A549 (cell line): ENCODE measurements at regions not wholly inside any gene's neighbourhood (a gene's known extent, or its start where the extent isn't known, plus 50 kb on each side); places are given as distances from the start of the nearest gene placed in this dataset.

Source experiments
- ATAC-seq, 2 experiments: fragments of 200-7000 bp in 1 of 2; fragments of >200 bp in 1 of 2; cut with Nextera tagmentation in 1 of 2; cut with Tn5 transposase in 1 of 2; 3 replicates each; pipeline versions ENCODE4 v1.8.0 to v1.9.1; 2018 to 2020; ENCODE audit warnings: mild to moderate bottlenecking in 1 of 2, moderate library complexity in 1 of 2
- CTCF ChIA-PET: fragments of 300-600 bp; sonication (Branson Sonifier 250); formaldehyde crosslinking; extraction: SDS; loops from one replicate; lab custom pipeline; 2021; ENCODE audit warnings: antibody characterized with exemption, inconsistent platforms; lab: Yijun Ruan, JAX
- POLR2A ChIA-PET: fragments of 350-600 bp; formaldehyde crosslinking; extraction: SDS; loops from one replicate; lab custom pipeline; 2021; ENCODE audit warnings: antibody characterized with exemption, inconsistent platforms; lab: Yijun Ruan, JAX
- DNase-seq, 2 experiments: peaks; one replicate each; pipeline versions ENCODE4 v3.0.0 to v3.0.0-alpha.2; 2011 to 2016; ENCODE audit warnings: low read depth in 1 of 2, low spot score in 1 of 2
- FAIRE-seq: peaks from 2 replicates; lab custom pipeline; 2011; peaks lifted over from hg19 to GRCh38; lab: Jason Lieb, UNC
- H3K27ac ChIP-seq, 2 experiments: fragments of >200 bp; sonication (Bioruptor Twin); formaldehyde crosslinking; 3 replicates each; pipeline ENCODE4 v1.5.1; 2016 to 2017
- H3K4me1 ChIP-seq: fragments of >200 bp; sonication (Bioruptor Twin); formaldehyde crosslinking; 3 replicates; pipeline ENCODE4 v1.6.1; 2016
- H3K4me2 ChIP-seq: fragments of >200 bp; sonication (Bioruptor Twin); formaldehyde crosslinking; 3 replicates; pipeline ENCODE4 v1.6.1; 2016
- H3K4me3 ChIP-seq: fragments of >200 bp; sonication (Bioruptor Twin); formaldehyde crosslinking; 3 replicates; pipeline ENCODE4 v1.5.1; 2016
- H3K9me3 ChIP-seq: fragments of >200 bp; sonication (Bioruptor Twin); formaldehyde crosslinking; 3 replicates; pipeline ENCODE4 v1.6.1; 2016
- BCL3 ChIP-seq: fragments of >200 bp; sonication (Bioruptor Twin); formaldehyde crosslinking; IDR thresholded peaks from 3 replicates; pipeline ENCODE4 v1.6.1; 2016
- CBX8 ChIP-seq: fragments of 200-600 bp; sonication (generic); IDR thresholded peaks from 2 replicates; pipeline ENCODE4 v1.6.1; 2016
- CEBPB ChIP-seq, 2 experiments: fragments of >200 bp in 1 of 2; sonication (Bioruptor Twin) in 1 of 2; formaldehyde crosslinking in 1 of 2; IDR thresholded peaks; 2 replicates each; pipeline ENCODE4 v1.6.1; 2012 to 2016
- CHD2 ChIP-seq: fragments of 150-350 bp; IDR thresholded peaks from 2 replicates; pipeline ENCODE4 v1.6.1; 2014; ENCODE audit warnings: low read length; ENCODE audit not compliant: partially characterized antibody
- CHD4 ChIP-seq: fragments of 200-600 bp; sonication (generic); IDR thresholded peaks from 2 replicates; pipeline ENCODE4 v1.6.1; 2016; ENCODE audit warnings: antibody characterized with exemption, mild to moderate bottlenecking, borderline replicate concordance
- EHMT2 ChIP-seq: fragments of 200-600 bp; sonication (generic); IDR thresholded peaks from 2 replicates; pipeline ENCODE4 v1.6.1; 2016; ENCODE audit warnings: antibody characterized with exemption, low read depth, mild to moderate bottlenecking, moderate library complexity
- ESRRA ChIP-seq: fragments of 150-350 bp; IDR thresholded peaks from 2 replicates; pipeline ENCODE4 v1.6.1; 2014; ENCODE audit warnings: mild to moderate bottlenecking, low read length, borderline replicate concordance
- FOSB ChIP-seq: fragments of 250-450 bp; sonication (Bioruptor Pico); IDR thresholded peaks from 2 replicates; pipeline ENCODE4 v1.5.0; 2020; ENCODE audit warnings: mild to moderate bottlenecking, moderate library complexity
- GATA3 ChIP-seq: IDR thresholded peaks from 2 replicates; pipeline ENCODE4 v1.6.1; 2012; ENCODE audit warnings: borderline replicate concordance
- HEYL ChIP-seq: fragments of 250-450 bp; sonication (Bioruptor Pico); IDR thresholded peaks from 2 replicates; pipeline ENCODE4 v1.8.0; 2021; ENCODE audit warnings: mild to moderate bottlenecking, moderate library complexity
- HOXA7 ChIP-seq: fragments of 250-450 bp; sonication (Bioruptor Pico); IDR thresholded peaks from 2 replicates; pipeline ENCODE4 v1.5.0; 2020; ENCODE audit warnings: mild to moderate bottlenecking, moderate library complexity
- HOXB5 ChIP-seq: fragments of 250-450 bp; sonication (Bioruptor Pico); IDR thresholded peaks from 2 replicates; pipeline ENCODE4 v1.5.0; 2020; ENCODE audit warnings: mild to moderate bottlenecking, moderate library complexity
- KDM1A ChIP-seq: fragments of 200-600 bp; sonication (generic); IDR thresholded peaks from 2 replicates; pipeline ENCODE4 v1.6.1; 2016; ENCODE audit warnings: low read depth, mild to moderate bottlenecking
- KDM5A ChIP-seq: fragments of 200-600 bp; sonication (generic); IDR thresholded peaks from 2 replicates; pipeline ENCODE4 v1.6.1; 2016; ENCODE audit warnings: antibody characterized with exemption, mild to moderate bottlenecking
- MAZ ChIP-seq: fragments of 150-350 bp; IDR thresholded peaks from 2 replicates; pipeline ENCODE4 v1.6.1; 2014; ENCODE audit warnings: antibody characterized with exemption, low read depth, low read length, borderline replicate concordance
- NFE2L2 ChIP-seq: fragments of 150-350 bp; conservative IDR thresholded peaks from 2 replicates; pipeline ENCODE4 v1.6.1; 2014; ENCODE audit warnings: low read length
- NR3C1 ChIP-seq: fragments of >200 bp; sonication (Bioruptor Twin); formaldehyde crosslinking; IDR thresholded peaks from 3 replicates; pipeline ENCODE4 v1.6.1; 2017
- PHF8 ChIP-seq: fragments of 200-600 bp; sonication (generic); IDR thresholded peaks from 2 replicates; pipeline ENCODE4 v1.6.1; 2016; ENCODE audit warnings: low read depth, mild to moderate bottlenecking, antibody characterized with exemption, moderate library complexity, borderline replicate concordance
- POLR2A ChIP-seq: IDR thresholded peaks from 2 replicates; pipeline ENCODE4 v1.6.1; 2012; ENCODE audit warnings: mild to moderate bottlenecking, low read length
- POLR2AphosphoS2 ChIP-seq: conservative IDR thresholded peaks from 2 replicates; pipeline ENCODE4 v1.6.1; 2012; ENCODE audit warnings: low read length, improper control_type of control experiment, inconsistent platforms
- SMC3 ChIP-seq: fragments of >200 bp; sonication (Bioruptor Twin); formaldehyde crosslinking; IDR thresholded peaks from 3 replicates; pipeline ENCODE4 v1.6.1; 2018; ENCODE audit warnings: inconsistent platforms
- TFCP2L1 ChIP-seq: fragments of 250-450 bp; sonication (Bioruptor Pico); IDR thresholded peaks from 2 replicates; pipeline ENCODE4 v1.5.0; 2021; ENCODE audit warnings: mild to moderate bottlenecking
- ZNF302 ChIP-seq: fragments of 250-450 bp; sonication (Bioruptor Pico); IDR thresholded peaks from 2 replicates; pipeline ENCODE4 v1.9.0; 2021; ENCODE audit warnings: inconsistent platforms, mild to moderate bottlenecking, moderate library complexity
- ZSCAN20 ChIP-seq: fragments of 250-450 bp; sonication (Bioruptor Pico); IDR thresholded peaks from 2 replicates; pipeline ENCODE4 v1.8.0; 2022; ENCODE audit warnings: mild to moderate bottlenecking, moderate library complexity
- WGBS: methylation state at CpG from one replicate; pipeline ENCODE4 v1.1.6; 2017; ENCODE audit errors: missing lambda C conversion rate; 5-methylcytosine and 5-hydroxymethylcytosine counted together
- TF ChIP-seq, protein P1 (sequence below): fragments of 150-350 bp; IDR thresholded peaks from 2 replicates; pipeline ENCODE4 v1.6.1; 2014; ENCODE audit warnings: low read depth, mild to moderate bottlenecking, low read length
- TF ChIP-seq, protein P2 (sequence below): IDR thresholded peaks from 2 replicates; pipeline ENCODE4 v1.6.1; 2012

- ChIA-PET POLR2A (no interaction called here), CTCF (interaction anchor here (0.8 kb wide), 1 partner anchor 23 kb away, joined by 3 read pairs; no protein-coding TSS in a partner anchor)
- 83% methylated on average over 1 of the region's 1 CpG for WGBS
- Histone ChIP-seq H3K4me1 (peaks cover 16% of the 10 kb centered on the region), H3K4me3 (no peak overlapping the region), H3K4me2 (no peak overlapping the region), H3K9me3 (peaks cover 8% of the 10 kb centered on the region), H3K27ac (no peak overlapping the region)
- TF ChIP-seq FOSB (CRISPR knock-in tag): no peak
- TF ChIP-seq POLR2A: no peak
- TF ChIP-seq EHMT2: no peak
- TF ChIP-seq CBX8: no peak
- TF ChIP-seq CHD4: no peak
- TF ChIP-seq POLR2AphosphoS2: no peak
- no peak for TF ChIP-seq ZSCAN20 (CRISPR knock-in tag)
- no peak for TF ChIP-seq CHD2
- no peak for TF ChIP-seq PHF8
- TF ChIP-seq CEBPB (IDR thresholded peaks at IDR 0.05): no peak
- no peak for TF ChIP-seq HEYL (CRISPR knock-in tag)
- no peak for ATAC-seq
- no peak for FAIRE-seq
- DNase-seq: no peak
Observed at GRCh38 chr5:143484601-143485000, 81.1 kb upstream of the NR3C1 start.

- Histone ChIP-seq H3K4me1 (peaks cover 27% of the 10 kb centered on the region), H3K9me3 (peaks cover 8% of the 10 kb centered on the region), H3K27ac (peak overlapping the region; percentile 20 to 67; a peak in 4 of 6 replicates), H3K4me3 (no peak overlapping the region), H3K4me2 (peak overlapping the region; percentile 8; the same call in 1 of the 3 replicates)
- FAIRE-seq (no peak), DNase-seq (no peak), ATAC-seq (no peak)
- CTCF ChIA-PET: interaction anchor here (0.7 to 1.3 kb wide), 3 partner anchors 9 to 36 kb away, joined by 3 to 5 read pairs (median 3); no protein-coding TSS in a partner anchor
- POLR2A ChIA-PET: no interaction called here
- WGBS: 93% methylated on average over 4 of the region's 4 CpGs
- TF ChIP-seq HOXA7 (CRISPR knock-in tag) (no peak), FOSB (CRISPR knock-in tag) (no peak), NFE2L2 (no peak), CEBPB (IDR thresholded peaks at IDR 0.05) (peak; percentile 36; a peak in 2 of 4 replicates)
- TF ChIP-seq, protein P1, sequence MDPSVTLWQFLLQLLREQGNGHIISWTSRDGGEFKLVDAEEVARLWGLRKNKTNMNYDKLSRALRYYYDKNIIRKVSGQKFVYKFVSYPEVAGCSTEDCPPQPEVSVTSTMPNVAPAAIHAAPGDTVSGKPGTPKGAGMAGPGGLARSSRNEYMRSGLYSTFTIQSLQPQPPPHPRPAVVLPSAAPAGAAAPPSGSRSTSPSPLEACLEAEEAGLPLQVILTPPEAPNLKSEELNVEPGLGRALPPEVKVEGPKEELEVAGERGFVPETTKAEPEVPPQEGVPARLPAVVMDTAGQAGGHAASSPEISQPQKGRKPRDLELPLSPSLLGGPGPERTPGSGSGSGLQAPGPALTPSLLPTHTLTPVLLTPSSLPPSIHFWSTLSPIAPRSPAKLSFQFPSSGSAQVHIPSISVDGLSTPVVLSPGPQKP: no peak
Observed at GRCh38 chr5:143481697-143482531, 78.4 kb upstream of the NR3C1 start.

DNA sequence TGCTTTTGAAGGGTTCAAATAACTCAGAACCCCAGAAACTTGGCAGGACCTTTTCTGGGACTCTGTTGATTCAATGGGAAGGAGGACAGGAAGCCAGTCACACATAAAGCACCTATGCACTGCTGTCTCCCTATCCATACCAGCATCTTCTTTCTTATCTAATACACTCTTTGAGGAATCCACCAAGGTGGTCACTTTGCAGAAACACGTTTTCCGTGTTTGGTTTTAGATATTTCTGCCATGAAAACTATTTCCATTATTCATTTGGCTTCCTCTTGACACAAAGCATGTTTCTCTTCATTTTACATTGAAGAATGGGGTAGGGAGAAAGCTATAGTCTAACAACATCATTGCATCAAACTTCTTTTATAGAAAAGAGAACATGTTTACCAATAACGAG, 76.5 kb upstream of the NR3C1 start:
- FAIRE-seq (peak; percentile 7), DNase-seq (no peak), ATAC-seq (no peak)
- peaks cover 4% of the 10 kb centered on the region; the same call in 2 of the 3 replicates for H3K9me3 ChIP-seq
- peaks cover 36% of the 10 kb centered on the region for H3K4me1 ChIP-seq
- 89% methylated on average over 3 of the region's 3 CpGs for WGBS
- no peak overlapping the region for H3K4me3 ChIP-seq
- TF ChIP-seq SMC3: no peak
- no peak for TF ChIP-seq TFCP2L1
- no peak for TF ChIP-seq ESRRA
- no peak for TF ChIP-seq KDM5A
- TF ChIP-seq HOXB5: no peak
- no peak for TF ChIP-seq KDM1A
- TF ChIP-seq, protein P2, sequence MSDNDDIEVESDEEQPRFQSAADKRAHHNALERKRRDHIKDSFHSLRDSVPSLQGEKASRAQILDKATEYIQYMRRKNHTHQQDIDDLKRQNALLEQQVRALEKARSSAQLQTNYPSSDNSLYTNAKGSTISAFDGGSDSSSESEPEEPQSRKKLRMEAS: no peak
- no peak for TF ChIP-seq NR3C1
- no peak for TF ChIP-seq FOSB (CRISPR knock-in tag)
- no peak for TF ChIP-seq BCL3
- TF ChIP-seq GATA3: no peak
- no peak for TF ChIP-seq CEBPB (IDR thresholded peaks at IDR 0.05)
- no peak for TF ChIP-seq ZNF302
- TF ChIP-seq CHD4: no peak
- no peak for TF ChIP-seq MAZ
- TF ChIP-seq, all 56 proteins: peak for 0
- peak overlapping the region; percentile 34; the same call in 1 of the 3 replicates for H3K4me2 ChIP-seq
- ChIA-PET POLR2A (no interaction called here), CTCF (no interaction called here)
- peak overlapping the region in 1 of 2 experiments; percentile 44; a peak in 1 of 6 replicates for H3K27ac ChIP-seq
